Trophoblast cell (in vitro differentiated cells and primary cell): ENCODE measurements at regions not wholly inside any gene's neighbourhood (a gene's known extent, or its start where the extent isn't known, plus 50 kb on each side); places are given as distances from the start of the nearest gene placed in this dataset.

Experiments
- DNase-seq, 2 donors: peaks; one replicate each; pipeline ENCODE4 v3.0.0-alpha.2; 2016
- H2AFZ ChIP-seq: 2 replicates; pipeline ENCODE4 v1.6.1; 2013; ENCODE audit warnings: low read length, moderate library complexity, mild to moderate bottlenecking; ENCODE audit not compliant: insufficient read depth, poor library complexity
- H2AK5ac ChIP-seq: 2 replicates; pipeline ENCODE4 v1.6.1; 2013; ENCODE audit warnings: mild to moderate bottlenecking, low read length
- H2BK120ac ChIP-seq: 2 replicates; pipeline ENCODE4 v1.6.1; 2013; ENCODE audit warnings: low read length, mild to moderate bottlenecking, moderate library complexity; ENCODE audit not compliant: insufficient read depth, poor library complexity
- H2BK12ac ChIP-seq: 2 replicates; pipeline ENCODE4 v1.6.1; 2013; ENCODE audit warnings: mild to moderate bottlenecking, low read length, moderate library complexity
- H2BK5ac ChIP-seq: 2 replicates; pipeline ENCODE4 v1.6.1; 2013; ENCODE audit warnings: low read length, low read depth, moderate library complexity, mild to moderate bottlenecking; ENCODE audit not compliant: poor library complexity
- H3K14ac ChIP-seq: 2 replicates; pipeline ENCODE4 v1.6.1; 2013; ENCODE audit warnings: mild to moderate bottlenecking, low read length
- H3K18ac ChIP-seq: 2 replicates; pipeline ENCODE4 v1.6.1; 2013; ENCODE audit warnings: mild to moderate bottlenecking, low read length
- H3K23ac ChIP-seq: 2 replicates; pipeline ENCODE4 v1.6.1; 2013; ENCODE audit warnings: low read length
- H3K27ac ChIP-seq: 2 replicates; pipeline ENCODE4 v1.5.1; 2013; ENCODE audit warnings: low read depth, mild to moderate bottlenecking, inconsistent platforms, low read length, moderate library complexity
- H3K27me3 ChIP-seq: 2 replicates; pipeline ENCODE4 v1.6.1; 2013; ENCODE audit warnings: inconsistent platforms, mild to moderate bottlenecking, low read length, moderate library complexity; ENCODE audit not compliant: insufficient read depth
- H3K36me3 ChIP-seq, 2 experiments: 1 replicate in 1 of 2; 2 replicates in 1 of 2; pipeline ENCODE4 v1.6.1; 2013; ENCODE audit warnings: low read length in 2 of 2, mild to moderate bottlenecking in 2 of 2, moderate library complexity in 1 of 2; ENCODE audit not compliant: insufficient read depth in 2 of 2, control insufficient read depth in 1 of 2
- H3K4ac ChIP-seq: 2 replicates; pipeline ENCODE4 v1.6.1; 2013; ENCODE audit warnings: low read depth, mild to moderate bottlenecking, low read length, moderate library complexity
- H3K4me1 ChIP-seq, 2 experiments: 1 replicate in 1 of 2; 2 replicates in 1 of 2; pipeline ENCODE4 v1.6.1; 2013; ENCODE audit warnings: low read length in 2 of 2, mild to moderate bottlenecking in 2 of 2, moderate library complexity in 1 of 2; ENCODE audit not compliant: insufficient read depth in 2 of 2, control insufficient read depth in 1 of 2
- H3K4me2 ChIP-seq: 2 replicates; pipeline ENCODE4 v1.6.1; 2013; ENCODE audit warnings: inconsistent platforms, mild to moderate bottlenecking, low read length, moderate library complexity
- H3K4me3 ChIP-seq: 2 replicates; pipeline ENCODE4 v1.5.1; 2013; ENCODE audit warnings: mild to moderate bottlenecking, low read depth, low read length, inconsistent platforms
- H3K79me1 ChIP-seq: one replicate; pipeline ENCODE4 v1.6.1; 2013; ENCODE audit warnings: low read length
- H3K79me2 ChIP-seq: 2 replicates; pipeline ENCODE4 v1.6.1; 2013; ENCODE audit warnings: low read length, mild to moderate bottlenecking; ENCODE audit not compliant: control insufficient read depth, insufficient read depth, poor library complexity
- H3K9ac ChIP-seq: 2 replicates; pipeline ENCODE4 v1.6.1; 2013; ENCODE audit warnings: mild to moderate bottlenecking, low read length
- H3K9me3 ChIP-seq: 2 replicates; pipeline ENCODE4 v1.6.1; 2013; ENCODE audit warnings: low read depth, mild to moderate bottlenecking, control low read depth, inconsistent platforms, low read length; ENCODE audit not compliant: insufficient read depth
- H4K12ac ChIP-seq: 2 replicates; pipeline ENCODE4 v1.6.1; 2013; ENCODE audit warnings: low read depth, mild to moderate bottlenecking, low read length, moderate library complexity
- H4K8ac ChIP-seq: 2 replicates; pipeline ENCODE4 v1.6.1; 2013; ENCODE audit warnings: low read depth, mild to moderate bottlenecking, low read length, moderate library complexity
- H4K91ac ChIP-seq: one replicate; pipeline ENCODE4 v1.6.1; 2013; ENCODE audit warnings: low read depth, mild to moderate bottlenecking, low read length, moderate library complexity
- WGBS: extraction: QIAGEN DNeasy Blood & Tissue Kit; methylation state at CpG from one replicate; pipeline ENCODE4 v1.1.7; 2013; ENCODE audit warnings: missing lambda C conversion rate; ENCODE audit not compliant: insufficient read length, insufficient coverage; ENCODE audit errors: extremely low coverage; 5-methylcytosine and 5-hydroxymethylcytosine counted together

GRCh38 chr5:121701731-121702130, 150.0 kb upstream of the FTMT start:
- WGBS, result no CpG with 5 or more reads among the region's 1 CpG

GRCh38 chr5:121702682-121703081, 149.0 kb upstream of the FTMT start:
- Histone ChIP-seq H2AFZ (no peak overlapping the region), H2BK12ac (no peak overlapping the region), H3K4ac (no peak overlapping the region), H3K4me3 (no peak overlapping the region), H3K79me2 (no peaks in the 10 kb centered on the region), H2BK5ac (no peak overlapping the region), H3K79me1 (no peaks in the 10 kb centered on the region), H3K9me3 (no peaks in the 10 kb centered on the region), H4K8ac (no peak overlapping the region), H2BK120ac (no peak overlapping the region), H2AK5ac (no peak overlapping the region), H3K14ac (no peak overlapping the region), H4K91ac (peak overlapping the region; percentile 11), H3K27me3 (no peaks in the 10 kb centered on the region), H3K27ac (no peak overlapping the region), H3K4me1 (no peaks in the 10 kb centered on the region), H3K4me2 (no peak overlapping the region), H3K9ac (no peak overlapping the region), H3K23ac (no peak overlapping the region), H3K18ac (no peak overlapping the region), H4K12ac (no peak overlapping the region), H3K36me3 (no peaks in the 10 kb centered on the region)
- no CpG with 5 or more reads among the region's 4 CpGs for WGBS
- no peak for DNase-seq

More at GRCh38 chr5:121701731-121702130, 150.0 kb upstream of the FTMT start:
- Histone ChIP-seq H2AFZ (no peak overlapping the region), H3K79me2 (no peaks in the 10 kb centered on the region), H2BK120ac (no peak overlapping the region), H2BK5ac (no peak overlapping the region), H3K79me1 (no peaks in the 10 kb centered on the region), H2AK5ac (no peak overlapping the region), H4K91ac (no peak overlapping the region), H3K14ac (no peak overlapping the region), H2BK12ac (no peak overlapping the region), H3K9me3 (no peaks in the 10 kb centered on the region), H3K4me2 (no peak overlapping the region), H4K12ac (no peak overlapping the region), H4K8ac (no peak overlapping the region), H3K27ac (no peak overlapping the region), H3K23ac (no peak overlapping the region), H3K9ac (no peak overlapping the region), H3K4ac (no peak overlapping the region), H3K4me3 (no peak overlapping the region), H3K4me1 (no peaks in the 10 kb centered on the region), H3K18ac (no peak overlapping the region), H3K27me3 (no peaks in the 10 kb centered on the region), H3K36me3 (no peaks in the 10 kb centered on the region)
- DNase-seq, result no peak

- Histone ChIP-seq H3K18ac (no peak overlapping the region), H4K91ac (no peak overlapping the region), H3K14ac (no peak overlapping the region), H3K4me3 (no peak overlapping the region), H3K4me2 (no peak overlapping the region), H2BK5ac (no peak overlapping the region), H3K23ac (no peak overlapping the region), H3K36me3 (no peaks in the 10 kb centered on the region), H2AFZ (no peak overlapping the region), H3K4me1 (no peaks in the 10 kb centered on the region), H3K9me3 (no peaks in the 10 kb centered on the region), H2BK12ac (no peak overlapping the region), H2BK120ac (no peak overlapping the region), H3K9ac (no peak overlapping the region), H4K8ac (no peak overlapping the region), H3K79me2 (no peaks in the 10 kb centered on the region), H3K4ac (no peak overlapping the region), H3K79me1 (no peaks in the 10 kb centered on the region), H3K27ac (no peak overlapping the region), H3K27me3 (no peaks in the 10 kb centered on the region), H2AK5ac (no peak overlapping the region), H4K12ac (no peak overlapping the region)
- DNase-seq, result no peak
Measured at GRCh38 chr5:121704291-121704690, 147.4 kb upstream of the FTMT start.

GRCh38 chr5:121706686-121707085, 145.0 kb upstream of the FTMT start:
- Histone ChIP-seq H4K12ac (no peak overlapping the region), H3K14ac (no peak overlapping the region), H3K23ac (no peak overlapping the region), H3K36me3 (no peaks in the 10 kb centered on the region), H3K4ac (no peak overlapping the region), H3K79me1 (no peaks in the 10 kb centered on the region), H2AK5ac (no peak overlapping the region), H3K9ac (no peak overlapping the region), H3K27me3 (no peaks in the 10 kb centered on the region), H3K27ac (no peak overlapping the region), H3K79me2 (no peaks in the 10 kb centered on the region), H3K18ac (no peak overlapping the region), H3K9me3 (no peaks in the 10 kb centered on the region), H2BK120ac (no peak overlapping the region), H2AFZ (no peak overlapping the region), H3K4me2 (no peak overlapping the region), H3K4me3 (no peak overlapping the region), H4K91ac (no peak overlapping the region), H3K4me1 (no peaks in the 10 kb centered on the region), H2BK5ac (no peak overlapping the region), H4K8ac (no peak overlapping the region), H2BK12ac (no peak overlapping the region)
- no CpG with 5 or more reads among the region's 2 CpGs for WGBS
- DNase-seq, result no peak
